GM19351 (cell line): ENCODE measurements at regions not wholly inside any gene's neighbourhood (a gene's known extent, or its start where the extent isn't known, plus 50 kb on each side); places are given as distances from the start of the nearest gene placed in this dataset.

Source experiments
- ATAC-seq: cut with Tn5 transposase; IDR thresholded peaks from one replicate; pipeline ENCODE4 v1.9.1; 2021; ENCODE audit warnings: mild to moderate bottlenecking, moderate library complexity; ENCODE audit not compliant: unreplicated experiment

DNA sequence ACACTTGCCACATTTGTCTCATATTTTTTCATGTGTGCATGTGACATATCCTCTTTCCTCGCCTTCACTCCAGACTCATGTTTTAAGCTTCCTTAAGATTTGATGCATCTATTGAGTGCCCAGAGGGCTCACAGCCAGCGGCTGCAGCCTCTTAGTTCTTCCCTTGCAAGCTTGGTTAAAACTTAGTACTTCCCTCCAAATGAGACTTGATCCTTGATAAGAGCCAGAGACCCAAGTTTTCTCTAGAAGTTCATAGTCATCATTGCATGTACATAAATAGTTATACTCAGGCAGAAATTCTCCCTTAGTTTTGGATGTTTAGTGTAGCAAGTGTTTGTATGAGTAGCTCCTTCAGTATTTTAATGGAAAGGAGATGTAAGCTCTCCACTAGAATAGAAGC lies 337.6 kb upstream of the B3GALT2 start:
- no peak for ATAC-seq

DNA sequence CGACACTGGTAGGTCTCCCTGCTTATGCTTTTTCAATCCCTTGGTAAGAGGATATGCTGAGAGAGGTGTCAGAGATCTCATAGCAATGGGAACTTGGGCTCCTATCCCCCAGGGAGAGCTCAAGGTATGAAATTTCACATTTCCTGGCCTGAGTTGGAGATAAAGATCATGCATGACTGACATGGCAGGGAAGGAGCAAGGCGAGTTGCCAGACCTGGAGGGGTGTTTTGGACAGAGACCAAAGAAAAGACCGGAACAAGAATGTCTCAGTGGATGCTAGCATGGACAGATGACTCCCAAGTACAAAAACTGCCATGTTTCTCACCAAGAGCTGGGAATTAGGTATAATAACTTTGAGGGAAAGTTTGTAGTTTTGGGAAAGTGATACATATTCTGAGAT lies 334.1 kb upstream of the B3GALT2 start:
- ATAC-seq, result no peak

DNA sequence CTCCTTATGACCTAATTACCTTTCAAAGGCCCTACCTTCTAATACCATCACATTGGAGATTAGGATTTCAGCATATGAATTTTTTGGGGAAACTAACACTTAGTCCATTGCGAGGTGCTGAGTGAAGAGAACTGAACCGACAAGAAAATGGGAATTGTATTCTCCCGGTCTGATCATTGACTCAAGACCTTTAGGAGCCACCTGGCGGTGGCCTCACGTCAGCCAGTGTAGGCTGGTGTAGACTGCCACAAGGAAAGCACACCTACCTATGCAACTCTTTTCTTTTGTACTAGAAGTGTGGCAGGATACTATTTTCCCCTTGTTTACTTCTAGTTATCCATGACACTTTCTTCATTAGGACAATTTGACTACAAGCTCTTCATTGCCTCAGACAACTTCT lies 333.5 kb upstream of the B3GALT2 start:
- no peak for ATAC-seq

DNA sequence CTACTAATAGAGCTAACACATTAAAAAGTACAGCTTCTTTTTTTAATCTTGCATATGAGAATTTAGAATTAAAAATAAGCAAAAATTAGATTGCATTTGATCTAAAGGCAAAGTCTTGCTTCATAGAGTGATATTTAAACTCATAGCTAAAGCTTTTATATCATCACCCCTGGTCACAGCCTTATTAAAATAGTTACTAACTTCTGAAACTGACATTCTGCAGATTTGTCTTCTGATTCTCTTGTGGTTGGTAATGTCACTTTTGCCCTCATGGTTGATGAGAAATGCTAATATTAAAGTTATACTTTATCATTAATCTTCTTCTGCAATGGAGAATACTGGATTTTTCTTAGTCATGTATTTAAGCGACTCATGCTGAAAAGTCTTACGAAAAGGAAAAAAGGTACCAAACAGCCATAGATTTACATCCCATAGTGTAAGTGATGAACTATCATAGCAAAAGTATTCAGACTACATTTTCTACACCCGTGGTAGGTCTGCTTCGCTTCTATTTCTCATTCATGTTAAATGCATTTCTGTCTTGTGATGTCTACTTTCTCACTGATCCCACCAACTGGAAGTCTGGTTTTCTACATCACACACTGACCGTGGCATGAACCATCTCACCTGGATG lies 330.5 kb upstream of the B3GALT2 start:
- no peak for ATAC-seq

DNA sequence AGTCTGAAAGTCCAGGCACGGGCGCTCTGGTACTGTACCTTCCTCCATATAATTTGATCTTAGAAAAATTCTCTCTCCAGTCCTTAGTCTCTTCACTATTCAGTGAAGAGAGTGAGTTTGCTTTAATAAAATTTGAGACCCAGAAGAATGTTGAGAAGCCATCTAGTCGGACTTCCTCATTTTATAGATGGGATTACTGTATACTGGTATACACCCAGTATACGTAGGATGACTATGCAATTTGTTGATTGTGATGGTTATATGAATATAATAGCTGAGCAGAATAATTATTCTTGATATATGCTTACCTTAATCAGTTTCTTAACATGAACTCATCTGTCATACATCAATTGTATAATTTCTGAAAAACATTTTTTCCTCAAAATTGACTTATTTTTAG lies 328.0 kb upstream of the B3GALT2 start:
- ATAC-seq, result no peak

DNA sequence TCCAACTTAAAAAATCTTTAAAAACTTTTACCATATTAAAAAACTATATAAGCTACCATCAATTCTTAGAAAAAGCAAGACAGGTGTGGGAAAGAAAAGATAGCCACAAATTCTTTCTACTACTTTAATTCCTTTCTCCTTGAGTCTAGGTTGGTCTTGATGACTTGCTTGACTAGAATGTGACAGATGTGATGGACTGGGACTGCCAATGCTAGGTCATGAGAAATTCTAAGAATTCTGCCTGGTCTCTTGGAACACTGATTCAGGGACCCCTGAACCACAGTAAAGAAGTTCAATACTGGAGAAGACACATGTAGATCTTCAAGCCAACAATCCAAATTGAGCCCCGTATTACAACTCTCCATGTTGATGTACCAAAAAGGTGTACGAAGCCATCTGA lies 326.6 kb upstream of the B3GALT2 start:
- ATAC-seq, result no peak

DNA sequence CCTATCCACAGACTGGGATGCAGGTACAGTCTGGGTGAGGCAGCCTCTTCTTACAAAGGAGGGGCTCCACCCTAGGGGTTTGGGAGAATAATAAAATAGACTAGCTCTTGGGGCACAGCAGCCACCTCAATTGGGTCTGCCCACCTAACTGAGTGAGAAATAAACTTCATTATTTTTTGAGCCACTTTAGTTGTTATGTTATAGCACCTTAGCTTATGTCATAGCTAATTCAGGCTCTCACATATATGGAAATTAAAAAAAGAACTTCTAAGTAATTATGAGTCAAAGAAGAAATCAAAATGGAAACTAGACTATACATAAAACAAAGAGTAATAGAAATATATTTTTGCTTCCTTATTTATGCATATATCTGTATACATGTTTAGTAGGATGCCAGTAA lies 318.5 kb upstream of the B3GALT2 start:
- no peak for ATAC-seq

DNA sequence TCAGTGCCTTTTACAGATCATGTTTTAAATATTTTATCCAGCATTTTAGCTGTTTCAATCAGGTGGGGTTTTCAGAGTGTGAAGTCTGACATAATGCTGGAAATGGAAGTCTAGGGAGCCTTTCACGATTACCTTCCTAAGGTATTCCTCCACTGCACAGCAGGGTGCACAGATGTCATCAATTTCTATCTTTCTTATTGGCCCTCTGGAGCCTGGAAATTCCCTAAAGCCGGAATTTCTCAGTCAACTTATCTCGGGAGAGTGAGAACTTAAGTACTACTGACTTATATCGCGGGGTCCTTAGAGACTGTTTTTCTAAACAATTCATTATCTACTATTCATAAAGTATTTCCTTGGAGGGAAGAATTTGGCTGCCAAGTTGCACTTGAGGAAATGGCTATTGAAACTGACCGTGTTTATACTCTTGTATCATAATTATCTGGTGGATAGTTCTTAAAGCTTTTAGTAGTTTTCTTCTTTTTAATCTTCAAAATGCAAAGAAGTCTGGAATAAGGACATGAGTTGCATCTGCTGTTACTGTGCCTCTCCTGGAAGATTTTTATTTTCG lies 311.8 kb upstream of the B3GALT2 start:
- no peak for ATAC-seq

DNA sequence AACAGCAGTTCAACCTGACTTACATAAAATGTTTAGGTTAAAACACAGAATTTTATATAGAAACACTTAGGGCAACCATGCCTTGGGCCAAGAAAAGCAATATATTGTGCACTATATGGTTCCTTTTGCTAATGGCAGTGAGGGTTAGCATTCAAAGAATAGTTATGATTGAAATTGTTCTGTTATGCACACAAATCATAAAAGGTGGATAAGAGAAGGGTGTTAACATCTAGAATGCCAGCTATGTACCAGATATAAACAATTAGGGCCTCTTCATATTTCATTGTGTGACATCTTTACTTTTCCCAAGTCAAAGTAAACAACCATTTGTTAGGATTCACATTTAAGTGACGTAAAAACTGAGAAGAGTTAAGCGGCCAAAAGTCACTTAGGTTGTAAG lies 308.0 kb upstream of the B3GALT2 start:
- ATAC-seq, result no peak

DNA sequence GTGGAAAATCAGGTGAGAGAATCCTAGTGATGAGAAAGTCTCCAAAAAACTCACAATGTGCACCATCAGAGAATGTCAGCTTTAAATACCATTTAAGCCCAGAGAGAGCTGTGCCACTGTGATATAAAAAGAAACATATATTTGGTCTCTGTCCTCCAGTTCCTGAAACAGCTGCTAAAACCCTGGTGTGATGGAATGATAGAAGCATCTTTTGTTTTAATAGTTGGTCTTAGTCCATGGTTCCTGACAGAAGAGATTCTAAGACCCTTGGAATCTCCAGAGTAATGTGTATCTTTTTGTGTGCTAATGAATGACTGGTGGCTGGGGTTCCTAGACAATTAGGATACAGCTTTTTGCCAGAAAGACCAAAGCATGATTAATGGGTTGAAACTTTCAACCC lies 302.8 kb upstream of the B3GALT2 start:
- ATAC-seq, result no peak

DNA sequence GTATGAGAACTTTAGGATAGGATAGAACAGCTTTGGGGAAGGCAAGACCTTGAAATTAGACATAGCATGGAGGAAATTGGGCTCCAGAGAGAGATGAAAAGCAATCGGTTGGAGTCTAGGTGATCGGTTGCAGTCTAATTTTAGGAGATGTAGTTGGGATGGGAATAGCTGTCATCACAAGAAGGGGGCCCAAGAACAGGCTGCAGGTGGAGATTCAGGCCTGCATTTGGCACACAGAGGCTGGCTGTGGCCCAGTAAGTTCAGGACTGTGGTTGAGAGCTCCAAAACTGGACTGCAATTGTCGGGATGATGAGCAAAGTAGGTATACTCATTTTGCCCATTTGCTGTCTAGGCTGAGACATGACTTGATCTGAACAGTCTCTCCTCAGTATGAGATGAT lies 301.3 kb upstream of the B3GALT2 start:
- no peak for ATAC-seq

DNA sequence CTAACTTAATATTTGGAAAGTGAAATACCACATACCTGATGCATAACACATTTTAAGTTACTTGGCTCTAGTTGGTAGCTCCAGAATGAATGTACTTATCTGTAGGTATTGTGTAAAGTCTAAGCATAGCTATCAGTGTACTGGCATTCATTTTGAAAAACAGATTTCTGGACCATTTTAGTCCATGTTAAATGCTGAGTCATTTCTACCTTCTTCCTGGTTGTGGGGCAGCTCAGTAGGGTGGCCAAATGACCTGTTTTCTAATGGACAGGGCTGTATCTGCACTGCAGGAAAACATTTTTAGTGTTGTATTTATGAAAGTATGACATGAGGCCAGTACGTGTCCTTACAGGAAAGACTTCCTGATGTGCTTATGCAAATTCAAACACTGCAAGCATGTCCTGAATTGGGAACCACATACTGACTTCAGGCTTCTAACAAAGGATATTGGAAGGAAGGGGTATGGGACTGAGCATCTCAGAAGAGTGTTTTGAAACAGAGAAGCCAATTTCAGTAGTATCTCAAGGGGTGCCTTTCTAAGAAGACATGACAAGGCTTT lies 300.3 kb upstream of the B3GALT2 start:
- ATAC-seq, result peak; percentile 49

DNA sequence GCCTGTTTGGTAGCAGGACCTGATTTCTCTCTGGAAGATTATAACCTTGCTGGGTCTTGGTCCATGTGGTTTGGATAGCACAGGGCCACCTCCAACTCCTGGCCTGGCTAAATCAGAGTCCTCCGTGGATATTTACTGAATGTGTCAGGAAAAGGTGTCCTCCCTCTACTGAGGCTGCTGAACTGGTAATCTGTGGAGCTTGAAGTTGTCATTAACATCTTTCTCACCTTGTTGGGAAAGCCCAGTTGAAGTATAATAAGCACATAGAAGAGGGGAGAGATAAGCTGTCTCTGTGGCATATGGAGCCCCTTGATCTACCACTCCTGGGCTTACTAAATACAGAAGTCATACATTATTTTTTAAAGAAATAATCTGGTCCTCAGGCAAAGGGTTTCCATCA lies 294.3 kb upstream of the B3GALT2 start:
- no peak for ATAC-seq

DNA sequence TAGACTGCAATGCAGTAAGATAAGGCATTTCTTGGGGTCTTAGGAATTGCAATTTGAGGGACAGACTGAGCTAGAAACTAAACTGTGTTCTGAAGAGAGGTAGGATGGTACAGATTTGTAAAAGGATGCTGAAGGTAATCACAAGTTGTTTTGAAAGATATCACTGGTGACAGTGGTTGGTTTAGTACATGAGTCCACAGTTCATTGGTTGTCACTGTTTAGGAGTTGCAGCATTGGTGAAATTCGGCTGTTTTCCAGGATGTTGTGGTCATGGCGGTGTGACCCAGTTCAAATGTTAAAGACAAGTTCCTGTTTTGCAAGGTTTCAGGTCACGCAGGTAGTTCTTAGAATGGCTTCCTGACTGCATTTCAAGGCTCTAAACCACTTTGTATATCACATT lies 292.8 kb upstream of the B3GALT2 start:
- ATAC-seq, result peak; percentile 95

DNA sequence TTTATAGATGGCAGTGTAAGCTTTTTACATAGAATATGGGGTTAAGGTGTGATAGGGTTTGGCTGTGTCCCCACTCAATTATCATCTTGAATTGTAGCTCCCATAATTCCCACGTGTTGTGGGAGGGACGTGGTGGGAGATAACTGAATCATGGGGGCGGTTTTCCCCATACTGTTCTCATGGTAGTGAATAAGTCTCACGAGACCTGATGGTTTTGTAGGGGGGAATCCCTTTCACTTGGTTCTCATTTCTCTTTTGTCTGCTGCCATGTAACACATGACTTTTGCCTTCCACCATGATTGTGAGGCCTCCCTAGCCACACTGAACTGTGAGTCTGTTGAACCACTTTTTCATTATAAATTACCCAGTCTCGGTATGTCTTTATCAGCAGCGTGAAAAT lies 290.3 kb upstream of the B3GALT2 start:
- no peak for ATAC-seq

DNA sequence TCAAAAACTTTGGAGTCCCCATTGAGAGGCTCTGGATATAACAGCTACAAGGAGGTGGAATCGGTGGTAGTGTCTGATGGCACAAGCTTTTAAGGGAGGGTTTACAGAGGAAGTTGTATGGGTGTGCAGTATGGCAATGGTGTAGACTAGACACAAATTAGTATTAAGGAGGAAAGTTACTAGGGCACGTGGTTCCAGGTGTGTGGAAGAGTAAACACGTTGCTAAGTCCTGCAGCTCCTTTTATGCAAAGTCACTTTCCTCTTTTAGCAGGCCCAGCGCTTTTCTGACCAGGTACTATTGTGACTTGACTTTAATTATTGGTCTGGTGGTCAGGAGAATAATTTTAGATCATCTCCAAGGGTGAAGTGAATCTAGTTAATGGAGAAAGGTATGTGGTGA lies 287.5 kb upstream of the B3GALT2 start:
- no peak for ATAC-seq

DNA sequence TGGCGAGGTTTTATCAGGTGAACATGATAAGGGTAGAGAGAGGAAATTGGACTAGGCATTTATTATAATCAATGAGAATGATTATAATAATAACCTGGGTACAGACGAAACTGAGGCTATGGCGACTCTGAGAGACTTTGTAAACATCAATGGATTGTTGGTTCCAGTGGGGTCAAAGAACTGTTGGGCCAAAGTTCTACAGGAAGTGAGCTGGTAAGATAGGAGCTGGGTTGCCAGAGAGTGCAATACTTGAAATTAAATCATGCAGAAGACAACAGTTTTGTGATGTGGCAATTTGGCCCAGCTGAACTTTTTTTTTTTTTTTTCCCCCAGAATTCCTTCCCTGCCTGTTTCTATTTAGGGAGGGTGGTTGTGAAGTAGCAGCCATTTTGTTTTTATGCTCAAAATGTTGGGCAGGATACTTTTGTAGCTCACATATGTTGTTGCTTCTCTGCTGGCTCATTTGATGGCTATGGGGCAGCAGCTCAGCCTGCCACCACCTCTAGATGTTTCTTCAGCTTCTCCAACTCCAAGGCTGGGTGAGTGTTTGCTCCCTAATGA lies 286.5 kb upstream of the B3GALT2 start:
- ATAC-seq, result no peak

DNA sequence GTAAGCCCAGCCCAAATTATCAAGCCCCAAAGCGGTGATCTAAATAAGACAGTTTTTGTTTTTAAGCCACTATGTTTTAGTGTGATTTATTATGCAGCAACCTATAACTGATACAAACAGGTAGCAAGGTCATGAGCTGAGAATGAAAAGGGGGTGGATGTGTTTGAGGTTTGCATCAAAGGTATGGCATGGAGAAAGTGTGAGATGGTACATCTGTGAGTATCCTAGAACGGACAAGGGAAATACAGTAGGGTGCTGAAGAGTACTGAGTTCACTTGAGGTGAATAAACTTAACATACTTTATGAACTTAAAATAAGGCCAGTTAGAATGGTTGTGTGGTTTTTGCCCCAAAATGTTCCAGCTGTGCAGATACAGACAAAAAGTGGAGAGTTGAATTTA lies 286.0 kb upstream of the B3GALT2 start:
- ATAC-seq, result no peak

DNA sequence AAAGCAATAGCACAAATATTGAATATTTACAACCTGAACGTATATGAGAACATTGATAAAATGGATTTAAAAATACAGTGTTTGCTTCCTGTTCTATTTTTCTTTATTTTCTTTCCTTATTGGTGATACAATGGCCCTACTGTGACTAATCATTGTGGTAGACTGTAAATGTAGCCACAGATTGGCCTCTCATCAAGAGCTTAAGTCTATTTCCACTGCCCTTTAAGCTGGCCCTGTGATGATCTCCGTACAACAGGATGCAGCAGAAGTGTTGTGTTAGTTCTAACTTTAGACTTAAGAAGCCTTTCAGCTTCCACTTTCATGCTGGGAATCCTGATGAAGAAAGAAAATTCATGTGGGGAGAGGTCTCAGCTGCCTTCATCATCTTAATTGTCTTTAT lies 285.6 kb upstream of the B3GALT2 start:
- no peak for ATAC-seq

DNA sequence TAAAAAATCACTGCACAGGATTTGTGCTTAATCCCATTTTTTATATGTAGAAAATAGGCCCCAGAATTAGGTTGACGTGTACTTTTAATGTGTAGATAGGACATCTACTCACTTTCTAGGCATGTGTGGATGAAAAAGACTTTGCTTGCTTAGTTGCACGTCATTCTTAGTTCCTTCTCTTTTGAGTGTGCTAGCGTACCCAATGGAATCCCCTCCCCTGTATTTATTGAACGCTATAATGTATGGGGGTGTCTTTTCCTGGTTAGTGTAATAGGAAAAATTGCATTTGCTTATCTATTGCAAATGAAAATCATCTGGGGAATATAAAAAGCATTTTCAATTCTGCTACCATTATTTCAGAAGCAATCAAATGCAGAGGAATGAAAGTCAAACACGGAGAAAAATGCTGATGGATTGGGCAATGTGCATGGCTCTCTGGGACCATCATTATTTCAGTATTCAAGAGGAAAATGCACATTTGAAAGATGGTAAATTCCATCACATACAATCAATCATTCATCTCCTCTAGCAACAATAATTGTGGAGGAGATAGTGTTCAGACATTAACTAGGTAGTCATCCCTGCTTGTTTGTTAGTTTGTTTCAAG lies 277.0 kb upstream of the B3GALT2 start:
- no peak for ATAC-seq

DNA sequence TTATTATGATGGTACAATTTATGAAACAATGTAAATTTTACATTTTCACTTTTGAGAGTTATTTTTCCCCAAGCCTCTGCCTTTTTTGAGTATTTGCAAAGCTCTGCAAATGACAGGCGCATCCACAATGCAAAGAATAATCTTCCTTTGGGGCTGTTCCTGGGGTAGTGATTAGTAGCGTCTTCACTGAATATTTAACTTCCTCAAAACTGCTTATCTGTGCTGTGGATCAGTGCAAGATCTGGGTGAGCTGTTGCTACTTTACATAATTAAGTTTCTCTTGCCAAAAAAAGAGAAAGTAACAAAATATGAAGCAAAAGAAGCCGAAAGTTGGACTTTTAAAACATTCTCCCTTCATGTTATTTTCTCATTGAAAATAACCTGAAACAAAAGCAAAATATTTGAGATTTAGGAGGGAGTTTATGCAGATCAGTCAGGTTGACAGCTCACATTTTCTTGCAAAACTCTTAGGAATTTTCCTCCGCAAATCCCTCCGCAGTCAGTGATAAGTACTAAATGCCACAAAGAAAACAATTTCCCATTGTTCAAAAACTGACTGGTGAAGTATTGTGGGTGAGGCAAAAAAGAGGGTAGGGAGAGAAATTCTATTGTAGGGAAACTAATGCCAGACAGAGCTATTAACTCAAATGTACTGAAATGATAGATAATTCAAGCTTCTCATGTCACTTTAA lies 276.4 kb upstream of the B3GALT2 start:
- ATAC-seq, result peak; percentile 51

DNA sequence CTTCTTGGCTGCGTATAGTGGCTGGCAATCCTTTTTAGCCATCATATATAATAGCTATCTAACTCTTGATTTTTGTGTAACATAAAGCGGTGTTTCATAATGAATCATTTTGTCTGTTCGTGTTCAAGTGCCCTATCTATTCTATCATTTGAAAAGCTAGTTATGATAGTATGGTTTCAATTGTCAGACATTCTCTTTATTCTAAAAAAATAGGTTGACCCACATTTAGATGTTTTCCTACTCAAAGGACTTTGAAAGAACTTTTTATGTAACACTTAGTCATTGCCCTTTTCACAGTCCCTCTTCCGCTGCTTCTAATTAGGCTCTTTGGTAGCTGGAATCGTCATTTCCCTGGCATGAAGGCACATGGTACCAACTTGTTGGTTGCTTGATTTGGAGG lies 272.2 kb upstream of the B3GALT2 start:
- ATAC-seq, result peak; percentile 51
